Cardiac muscle cell (in vitro differentiated cells and primary cell): ENCODE measurements at regions not wholly inside any gene's neighbourhood (a gene's known extent, or its start where the extent isn't known, plus 50 kb on each side); places are given as distances from the start of the nearest gene placed in this dataset.

Experiments
- DNase-seq, 2 donors: peaks; one replicate each; pipeline versions ENCODE4 v3.0.0 to v3.0.0-alpha.2; 2010 to 2017; ENCODE audit warnings: low read depth in 1 of 2, low spot score in 1 of 2
- H3K27ac ChIP-seq: fragments of 200-600 bp; sonication (generic); 2 replicates; pipeline ENCODE4 v1.5.1; 2016
- H3K27me3 ChIP-seq: fragments of 200-600 bp; sonication (generic); 2 replicates; pipeline ENCODE4 v1.6.0; 2016; ENCODE audit warnings: control low read depth
- H3K36me3 ChIP-seq: fragments of 200-600 bp; sonication (generic); 2 replicates; pipeline ENCODE4 v1.5.1; 2016; ENCODE audit warnings: control low read depth
- H3K4me1 ChIP-seq: fragments of 200-600 bp; sonication (generic); 2 replicates; pipeline ENCODE4 v1.8.1; 2017; ENCODE audit warnings: low read depth, mild to moderate bottlenecking, mixed run types
- H3K4me3 ChIP-seq: fragments of 200-600 bp; sonication (generic); 2 replicates; pipeline ENCODE4 v1.5.1; 2016; ENCODE audit warnings: mild to moderate bottlenecking
- H3K9me3 ChIP-seq: fragments of 200-600 bp; sonication (generic); 2 replicates; pipeline ENCODE4 v1.5.1; 2017; ENCODE audit warnings: low read depth, mild to moderate bottlenecking, control low read depth
- CTCF ChIP-seq: IDR thresholded peaks from 2 replicates; pipeline ENCODE4 v1.5.1; 2012; ENCODE audit warnings: low read depth, mild to moderate bottlenecking, low read length

GRCh38 chr20:22838001-22838400, 197.1 kb upstream of the SSTR4 start:
- no peak overlapping the region for H3K27ac ChIP-seq
- no peak overlapping the region for H3K4me3 ChIP-seq
- no peaks in the 10 kb centered on the region for H3K9me3 ChIP-seq
- H3K4me1 ChIP-seq: peaks cover 19% of the 10 kb centered on the region
- TF ChIP-seq CTCF: no peak
- DNase-seq: no peak
- no peaks in the 10 kb centered on the region for H3K36me3 ChIP-seq
- peaks cover 12% of the 10 kb centered on the region for H3K27me3 ChIP-seq

- Histone ChIP-seq H3K4me3 (no peak overlapping the region), H3K27ac (no peak overlapping the region), H3K27me3 (peaks cover 38% of the 10 kb centered on the region), H3K9me3 (no peaks in the 10 kb centered on the region), H3K36me3 (no peaks in the 10 kb centered on the region), H3K4me1 (peaks cover under 1% of the 10 kb centered on the region)
- no peak for TF ChIP-seq CTCF
- DNase-seq: no peak
Observed at GRCh38 chr20:22841846-22842245, 193.3 kb upstream of the SSTR4 start.

GRCh38 chr20:22842793-22843192, 192.3 kb upstream of the SSTR4 start:
- TF ChIP-seq CTCF: no peak
- H3K9me3 ChIP-seq: no peaks in the 10 kb centered on the region
- H3K27me3 ChIP-seq: peaks cover 38% of the 10 kb centered on the region
- no peak overlapping the region for H3K27ac ChIP-seq
- H3K4me3 ChIP-seq: no peak overlapping the region
- no peaks in the 10 kb centered on the region for H3K4me1 ChIP-seq
- no peaks in the 10 kb centered on the region for H3K36me3 ChIP-seq
- no peak for DNase-seq

GRCh38 chr20:22844959-22845358, 190.2 kb upstream of the SSTR4 start:
- H3K4me3 ChIP-seq: no peak overlapping the region
- H3K27ac ChIP-seq: no peak overlapping the region
- peaks cover 38% of the 10 kb centered on the region for H3K27me3 ChIP-seq
- H3K36me3 ChIP-seq: no peaks in the 10 kb centered on the region
- DNase-seq: no peak
- no peaks in the 10 kb centered on the region for H3K9me3 ChIP-seq
- no peak for TF ChIP-seq CTCF
- no peaks in the 10 kb centered on the region for H3K4me1 ChIP-seq

GRCh38 chr20:22846863-22847262, 188.2 kb upstream of the SSTR4 start:
- H3K9me3 ChIP-seq: no peaks in the 10 kb centered on the region
- no peaks in the 10 kb centered on the region for H3K36me3 ChIP-seq
- peaks cover 35% of the 10 kb centered on the region for H3K27me3 ChIP-seq
- TF ChIP-seq CTCF: no peak
- H3K4me3 ChIP-seq: no peak overlapping the region
- H3K27ac ChIP-seq: no peak overlapping the region
- H3K4me1 ChIP-seq: no peaks in the 10 kb centered on the region
- DNase-seq: no peak

- Histone ChIP-seq H3K9me3 (no peaks in the 10 kb centered on the region), H3K4me3 (no peak overlapping the region)
Observed at GRCh38 chr20:22848364-22848763, 186.7 kb upstream of the SSTR4 start.

More at GRCh38 chr20:22848364-22848763, 186.7 kb upstream of the SSTR4 start:
- DNase-seq: no peak
- Histone ChIP-seq H3K27ac (no peak overlapping the region), H3K4me1 (no peaks in the 10 kb centered on the region), H3K36me3 (no peaks in the 10 kb centered on the region), H3K27me3 (peaks cover 23% of the 10 kb centered on the region)
- no peak for TF ChIP-seq CTCF
